Stimulated activated memory B cell treated with anti-CD40 and anti-IgM and Interleukin-4, amounts not matched to agents 10 μg/mL and 1 μg/mL and 100 μg/mL, for 72 hours (primary cell): ENCODE measurements at regions not wholly inside any gene's neighbourhood (a gene's known extent, or its start where the extent isn't known, plus 50 kb on each side); places are given as distances from the start of the nearest gene placed in this dataset.

Source experiments
- ATAC-seq: fragments of 150-1000 bp; cut with Tn5 transposase; 2 replicates; pipeline ENCODE4 v1.10.0; 2021
- H3K27ac Mint-ChIP-seq: one replicate; pipeline ENCODE4 v1.8.0; 2022; ENCODE audit warnings: mild to moderate bottlenecking, mixed read lengths
- H3K27me3 Mint-ChIP-seq: one replicate; pipeline ENCODE4 v1.8.0; 2022; ENCODE audit warnings: mixed read lengths
- H3K36me3 Mint-ChIP-seq: one replicate; pipeline ENCODE4 v1.8.0; 2022; ENCODE audit warnings: mixed read lengths
- H3K4me1 Mint-ChIP-seq: one replicate; pipeline ENCODE4 v1.8.0; 2022; ENCODE audit warnings: mixed read lengths
- H3K4me3 Mint-ChIP-seq: one replicate; pipeline ENCODE4 v1.8.0; 2022; ENCODE audit warnings: mild to moderate bottlenecking, moderate library complexity, mixed read lengths
- H3K9me3 Mint-ChIP-seq: one replicate; pipeline ENCODE4 v1.8.0; 2022; ENCODE audit warnings: mixed read lengths

GRCh38 chr11:112597286-112597790, 336.7 kb upstream of the PLET1 start:
- no peaks in the 10 kb centered on the region for H3K4me1 Mint-ChIP-seq
- no peak overlapping the region for H3K27ac Mint-ChIP-seq
- H3K9me3 Mint-ChIP-seq = peaks cover 3% of the 10 kb centered on the region
- H3K4me3 Mint-ChIP-seq = no peak overlapping the region
- peaks cover 19% of the 10 kb centered on the region for H3K27me3 Mint-ChIP-seq
- H3K36me3 Mint-ChIP-seq = no peaks in the 10 kb centered on the region
- no peak for ATAC-seq

GRCh38 chr11:112599265-112599664, 338.6 kb upstream of the PLET1 start:
- no peak for ATAC-seq
- Mint-ChIP-seq H3K9me3 (peaks cover 3% of the 10 kb centered on the region), H3K27me3 (peaks cover 23% of the 10 kb centered on the region), H3K27ac (no peak overlapping the region), H3K4me1 (no peaks in the 10 kb centered on the region), H3K36me3 (no peaks in the 10 kb centered on the region), H3K4me3 (no peak overlapping the region)

GRCh38 chr11:112599856-112600533, 339.3 kb upstream of the PLET1 start:
- Mint-ChIP-seq H3K9me3 (peaks cover under 1% of the 10 kb centered on the region), H3K27me3 (peaks cover 28% of the 10 kb centered on the region), H3K36me3 (no peaks in the 10 kb centered on the region)

GRCh38 chr11:112605093-112605666, 344.5 kb upstream of the PLET1 start:
- H3K4me1 Mint-ChIP-seq = no peaks in the 10 kb centered on the region
- H3K27ac Mint-ChIP-seq = no peak overlapping the region
- H3K9me3 Mint-ChIP-seq = no peaks in the 10 kb centered on the region
- H3K27me3 Mint-ChIP-seq = peaks cover 30% of the 10 kb centered on the region
- no peaks in the 10 kb centered on the region for H3K36me3 Mint-ChIP-seq
- no peak for ATAC-seq
- no peak overlapping the region for H3K4me3 Mint-ChIP-seq

More at GRCh38 chr11:112599856-112600533, 339.3 kb upstream of the PLET1 start:
- no peak for ATAC-seq
- no peak overlapping the region for H3K27ac Mint-ChIP-seq
- H3K4me1 Mint-ChIP-seq = no peaks in the 10 kb centered on the region
- no peak overlapping the region for H3K4me3 Mint-ChIP-seq

- Mint-ChIP-seq H3K36me3 (no peaks in the 10 kb centered on the region), H3K27ac (no peak overlapping the region), H3K9me3 (no peaks in the 10 kb centered on the region), H3K4me3 (no peak overlapping the region), H3K4me1 (no peaks in the 10 kb centered on the region), H3K27me3 (peaks cover 30% of the 10 kb centered on the region)
- ATAC-seq = no peak
These were observed 346.0 kb upstream of the PLET1 start for GRCh38 chr11:112606656-112607055.

- no peaks in the 10 kb centered on the region for H3K4me1 Mint-ChIP-seq
- no peak for ATAC-seq
- H3K27me3 Mint-ChIP-seq = peaks cover 30% of the 10 kb centered on the region
- no peak overlapping the region for H3K27ac Mint-ChIP-seq
- no peaks in the 10 kb centered on the region for H3K9me3 Mint-ChIP-seq
- H3K36me3 Mint-ChIP-seq = no peaks in the 10 kb centered on the region
- no peak overlapping the region for H3K4me3 Mint-ChIP-seq
These were observed 347.8 kb upstream of the PLET1 start for GRCh38 chr11:112608509-112608908.

- Mint-ChIP-seq H3K4me1 (no peaks in the 10 kb centered on the region), H3K9me3 (no peaks in the 10 kb centered on the region)
- no peak for ATAC-seq
These were observed 349.8 kb upstream of the PLET1 start for GRCh38 chr11:112610494-112610893.

GRCh38 chr11:112610996-112611750, 350.0 kb upstream of the NCAM1 start:
- no peak overlapping the region for H3K4me3 Mint-ChIP-seq
- no peaks in the 10 kb centered on the region for H3K36me3 Mint-ChIP-seq
- no peaks in the 10 kb centered on the region for H3K9me3 Mint-ChIP-seq
- no peaks in the 10 kb centered on the region for H3K4me1 Mint-ChIP-seq
- ATAC-seq = no peak
- peaks cover 9% of the 10 kb centered on the region for H3K27me3 Mint-ChIP-seq
- no peak overlapping the region for H3K27ac Mint-ChIP-seq

More at GRCh38 chr11:112610494-112610893, 349.8 kb upstream of the PLET1 start:
- no peak overlapping the region for H3K4me3 Mint-ChIP-seq
- H3K27me3 Mint-ChIP-seq = peaks cover 16% of the 10 kb centered on the region
- H3K27ac Mint-ChIP-seq = no peak overlapping the region
- no peaks in the 10 kb centered on the region for H3K36me3 Mint-ChIP-seq

GRCh38 chr11:112611771-112612170, 349.4 kb upstream of the NCAM1 start:
- Mint-ChIP-seq H3K9me3 (no peaks in the 10 kb centered on the region), H3K4me3 (no peak overlapping the region), H3K27me3 (peaks cover 3% of the 10 kb centered on the region), H3K4me1 (no peaks in the 10 kb centered on the region), H3K36me3 (no peaks in the 10 kb centered on the region), H3K27ac (no peak overlapping the region)
- ATAC-seq = no peak

- Mint-ChIP-seq H3K4me3 (no peak overlapping the region), H3K27me3 (no peaks in the 10 kb centered on the region), H3K4me1 (no peaks in the 10 kb centered on the region), H3K9me3 (no peaks in the 10 kb centered on the region), H3K27ac (no peak overlapping the region), H3K36me3 (no peaks in the 10 kb centered on the region)
- ATAC-seq = no peak
These were observed 348.9 kb upstream of the NCAM1 start for GRCh38 chr11:112612250-112612849.

- Mint-ChIP-seq H3K27me3 (peaks cover 5% of the 10 kb centered on the region), H3K27ac (no peak overlapping the region), H3K4me3 (no peak overlapping the region), H3K36me3 (no peaks in the 10 kb centered on the region), H3K4me1 (no peaks in the 10 kb centered on the region), H3K9me3 (no peaks in the 10 kb centered on the region)
- no peak for ATAC-seq
These were observed 347.9 kb upstream of the NCAM1 start for GRCh38 chr11:112613051-112613972.

- Mint-ChIP-seq H3K27ac (no peak overlapping the region), H3K36me3 (no peaks in the 10 kb centered on the region), H3K4me1 (no peaks in the 10 kb centered on the region), H3K27me3 (peaks cover 17% of the 10 kb centered on the region), H3K4me3 (no peak overlapping the region), H3K9me3 (no peaks in the 10 kb centered on the region)
- ATAC-seq = no peak
These were observed 346.6 kb upstream of the NCAM1 start for GRCh38 chr11:112614605-112615004.

- Mint-ChIP-seq H3K36me3 (no peaks in the 10 kb centered on the region), H3K4me3 (no peak overlapping the region), H3K27ac (no peak overlapping the region), H3K4me1 (no peaks in the 10 kb centered on the region), H3K27me3 (peaks cover 18% of the 10 kb centered on the region), H3K9me3 (no peaks in the 10 kb centered on the region)
- no peak for ATAC-seq
These were observed 346.0 kb upstream of the NCAM1 start for GRCh38 chr11:112615238-112615637.

- Mint-ChIP-seq H3K4me1 (no peaks in the 10 kb centered on the region), H3K36me3 (no peaks in the 10 kb centered on the region), H3K27me3 (peaks cover 24% of the 10 kb centered on the region), H3K27ac (no peak overlapping the region), H3K4me3 (no peak overlapping the region), H3K9me3 (no peaks in the 10 kb centered on the region)
- ATAC-seq = no peak
These were observed 345.3 kb upstream of the NCAM1 start for GRCh38 chr11:112615891-112616290.
